ENCODE measurements at regions not wholly inside any gene's neighbourhood (a gene's known extent, or its start where the extent isn't known, plus 50 kb on each side); places are given as distances from the start of the nearest gene placed in this dataset.

DNA sequence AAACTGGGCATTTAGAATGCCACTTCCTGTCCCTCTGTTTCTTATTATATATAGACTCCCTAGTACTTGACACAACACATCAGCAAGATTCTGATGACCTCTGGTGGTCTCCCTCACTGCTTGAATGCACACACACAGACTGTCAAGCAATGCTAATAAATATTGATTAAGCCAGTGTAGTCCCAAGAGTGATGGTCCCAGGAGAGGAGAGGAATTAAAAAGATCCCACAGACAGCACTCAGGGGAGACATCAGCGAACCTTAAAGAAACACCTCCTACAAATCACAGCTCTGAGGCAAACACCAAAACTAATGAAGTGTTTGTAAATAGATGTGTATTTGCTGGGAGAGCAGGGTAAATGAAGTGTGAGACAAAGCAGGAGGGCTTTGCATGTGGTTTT is 1291.2 kb downstream of the XPNPEP1 start:
- CTCF ChIA-PET = no interaction called here
- H3K4me3 ChIP-seq (ENCODE audit: low read depth, low read length) = no peak overlapping the region
- POLR2A ChIA-PET = no interaction called here
- no peak for DNase-seq (ENCODE audit: low read depth, low spot score)
- TF ChIP-seq CTCF (IDR thresholded peaks at IDR 0.05; ENCODE audit: insufficient read depth, low read length, missing control alignments) = no peak

DNA sequence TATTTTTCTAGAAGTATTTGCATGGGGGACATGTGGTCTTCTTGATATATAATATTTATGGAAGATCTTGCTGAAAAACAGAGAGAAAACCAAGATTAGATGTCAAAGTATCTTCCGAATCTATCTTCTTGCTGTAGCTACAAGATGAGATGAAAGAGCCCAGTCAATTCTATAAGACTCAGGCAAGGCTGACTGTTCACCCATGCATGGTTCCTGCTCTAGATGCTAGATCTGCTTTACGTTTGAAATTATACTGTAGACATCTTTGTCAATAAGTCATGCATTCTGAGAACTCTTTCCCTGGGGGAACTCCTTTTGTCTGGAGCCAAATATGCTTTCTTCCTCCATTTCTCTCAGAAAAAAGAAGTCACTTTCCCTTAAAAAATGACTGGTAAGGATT is 1292.0 kb downstream of the XPNPEP1 start:
- TF ChIP-seq CTCF (IDR thresholded peaks at IDR 0.05; ENCODE audit: insufficient read depth, low read length, missing control alignments) = no peak
- DNase-seq (ENCODE audit: low read depth, low spot score) = no peak
- ChIA-PET POLR2A (no interaction called here), CTCF (no interaction called here)
- H3K4me3 ChIP-seq (ENCODE audit: low read depth, low read length) = no peak overlapping the region

DNA sequence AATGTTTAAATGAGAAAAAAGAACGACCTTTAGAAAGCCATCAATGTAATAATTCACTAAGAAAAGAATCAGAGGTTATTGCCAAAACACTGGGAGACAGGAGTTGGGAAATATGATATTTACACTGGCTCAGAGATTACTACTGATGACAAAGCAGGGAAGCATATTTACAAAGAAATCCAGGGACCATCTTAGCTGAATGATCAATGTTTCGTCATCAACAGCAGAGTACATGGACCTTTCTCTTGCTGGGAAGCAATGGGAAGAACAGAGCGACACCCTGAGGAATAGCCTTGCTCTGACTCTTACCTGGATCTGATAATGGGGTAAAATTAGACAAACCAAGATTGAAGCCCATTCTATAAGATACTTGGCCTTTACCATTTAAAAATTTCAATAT is 1293.5 kb downstream of the XPNPEP1 start:
- ChIA-PET POLR2A (no interaction called here), CTCF (no interaction called here)
- no peak for TF ChIP-seq CTCF (IDR thresholded peaks at IDR 0.05; ENCODE audit: insufficient read depth, low read length, missing control alignments)

GRCh38 chr10:108624052-108624451 is 1299.3 kb downstream of the XPNPEP1 start:
- TF ChIP-seq CTCF (IDR thresholded peaks at IDR 0.05; ENCODE audit: insufficient read depth, low read length, missing control alignments) = no peak
- CTCF ChIA-PET = no interaction called here
- DNase-seq (ENCODE audit: low read depth, low spot score) = no peak
- H3K4me3 ChIP-seq (ENCODE audit: low read depth, low read length) = no peak overlapping the region
- POLR2A ChIA-PET = no interaction called here

More for the DNA sequence above, 1293.5 kb downstream of the XPNPEP1 start:
- DNase-seq (ENCODE audit: low read depth, low spot score) = no peak
- no peak overlapping the region for H3K4me3 ChIP-seq (ENCODE audit: low read depth, low read length)

DNA sequence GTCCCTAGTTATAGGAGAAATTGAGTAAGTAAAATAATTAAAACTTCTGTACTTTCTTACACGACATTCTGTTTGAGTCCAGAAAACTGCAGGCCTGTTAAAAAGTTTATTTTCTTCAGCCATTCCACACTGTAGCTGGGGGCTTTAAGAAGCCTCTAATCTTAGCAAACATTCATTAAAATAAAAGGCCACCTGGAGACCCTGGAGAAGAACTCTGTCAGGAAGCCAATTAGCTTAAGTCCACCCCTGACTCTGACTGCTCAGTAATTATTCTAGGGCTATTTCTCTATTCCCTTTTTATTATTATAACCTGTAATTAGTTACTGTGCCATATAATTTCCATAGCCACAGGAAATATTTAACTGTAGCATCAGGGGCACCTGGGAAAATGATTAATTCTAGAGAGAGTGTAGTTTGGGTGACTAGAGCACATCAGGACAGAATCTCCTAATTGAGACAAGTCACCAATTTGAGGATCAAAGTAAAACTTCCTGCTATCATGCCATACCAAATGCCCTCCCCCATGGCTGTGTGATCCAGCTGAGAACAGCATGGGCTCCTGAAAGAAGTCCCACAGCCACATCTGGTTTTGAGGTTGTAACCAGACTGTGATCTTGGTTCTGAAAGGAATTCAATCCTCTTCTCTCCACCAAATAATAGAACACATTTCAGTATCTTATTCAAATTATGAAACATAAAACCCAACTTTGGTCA is 1302.3 kb downstream of the XPNPEP1 start:
- no peak for DNase-seq (ENCODE audit: low read depth, low spot score)
- H3K4me3 ChIP-seq (ENCODE audit: low read depth, low read length) = no peak overlapping the region
- no peak for TF ChIP-seq CTCF (IDR thresholded peaks at IDR 0.05; ENCODE audit: insufficient read depth, low read length, missing control alignments)
- ChIA-PET CTCF (no interaction called here), POLR2A (no interaction called here)

DNA sequence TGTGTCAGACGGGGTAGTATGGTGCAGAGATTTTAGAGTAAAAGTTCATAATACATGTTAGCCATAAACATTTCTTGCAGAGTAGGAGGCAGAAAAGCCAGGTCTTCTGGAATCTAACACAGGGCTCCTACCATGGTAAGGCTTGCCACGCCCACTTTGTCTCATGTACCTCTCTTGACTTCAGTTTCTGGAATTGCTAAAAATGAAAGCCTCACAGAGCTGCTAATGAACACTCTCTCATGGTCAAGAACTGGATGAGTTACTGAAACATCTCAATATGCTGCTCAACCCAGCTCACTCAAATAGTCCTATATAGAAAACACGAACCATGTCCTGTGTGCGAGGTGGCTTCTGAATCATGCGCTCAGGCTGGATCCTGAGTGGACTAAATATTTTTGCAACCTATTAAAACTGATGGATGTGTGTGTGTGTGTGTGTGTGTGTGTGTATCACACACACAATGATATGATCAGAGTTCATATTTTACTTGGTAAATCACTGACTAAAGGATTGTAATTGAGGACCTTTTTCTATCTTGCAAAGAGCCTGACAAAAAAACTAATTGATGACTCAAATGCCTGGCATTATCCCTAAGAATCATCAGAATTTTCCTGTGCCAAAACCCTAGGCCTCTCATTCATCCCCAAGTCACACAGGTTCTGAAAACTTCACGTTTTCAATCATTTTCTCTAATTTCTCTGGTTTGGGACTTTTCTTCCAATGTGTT is 1306.6 kb downstream of the XPNPEP1 start:
- ChIA-PET CTCF (no interaction called here), POLR2A (no interaction called here)

More for the DNA sequence above, 1306.6 kb downstream of the XPNPEP1 start:
- TF ChIP-seq CTCF (IDR thresholded peaks at IDR 0.05; ENCODE audit: insufficient read depth, low read length, missing control alignments) = no peak
- no peak overlapping the region for H3K4me3 ChIP-seq (ENCODE audit: low read depth, low read length)
- DNase-seq (ENCODE audit: low read depth, low spot score) = no peak

Measured in AG04449 (cell line).